CD14-positive monocyte (primary cell): ENCODE measurements at regions not wholly inside any gene's neighbourhood (a gene's known extent, or its start where the extent isn't known, plus 50 kb on each side); places are given as distances from the start of the nearest gene placed in this dataset.
A peak's percentile ranks its signal among the peaks of the same experiment; 100 is the strongest.
"Not testable (repeated sequence)": the region's sequence is repeated elsewhere in the genome, so short reads cannot be mapped to it uniquely, and the experiment has no call there.

ENCODE experiments used
- DNase-seq, 3 donors: peaks; one replicate each; pipeline ENCODE4 v3.0.0-alpha.2; 2011 to 2022
- H2AFZ ChIP-seq: 2 replicates; pipeline ENCODE4 v1.6.0; 2012; ENCODE audit warnings: mild to moderate bottlenecking, low read depth, low read length, inconsistent platforms; ENCODE audit not compliant: insufficient read depth, poor library complexity, severe bottlenecking
- H3K27ac ChIP-seq, 2 donors: 1 replicate in 1 of 2; 2 replicates in 1 of 2; pipeline ENCODE4 v1.5.1; 2012 to 2013; ENCODE audit warnings: low read length in 2 of 2, control low read depth in 1 of 2, inconsistent platforms in 1 of 2, low read depth in 1 of 2, mild to moderate bottlenecking in 1 of 2
- H3K27me3 ChIP-seq, 2 donors: one replicate each; pipeline versions ENCODE4 v1.6.0 to v1.6.1; 2011 to 2013; ENCODE audit warnings: low read length in 2 of 2; ENCODE audit not compliant: control insufficient read depth in 2 of 2, insufficient read depth in 2 of 2
- H3K36me3 ChIP-seq, 2 donors: replicated peaks in 1 of 2; 1 replicate in 1 of 2; 2 replicates in 1 of 2; pipeline versions ENCODE4 v1.5.1 to v1.6.1; 2012 to 2013; ENCODE audit warnings: low read length in 2 of 2, control low read depth in 1 of 2, inconsistent platforms in 1 of 2, mild to moderate bottlenecking in 1 of 2; ENCODE audit not compliant: insufficient read depth in 2 of 2, control insufficient read depth in 1 of 2
- H3K4me1 ChIP-seq, 2 donors: 1 replicate in 1 of 2; 2 replicates in 1 of 2; pipeline versions ENCODE4 v1.5.1 to v1.6.1; 2012 to 2013; ENCODE audit warnings: low read length in 2 of 2, control low read depth in 1 of 2, inconsistent platforms in 1 of 2, mild to moderate bottlenecking in 1 of 2, moderate library complexity in 1 of 2; ENCODE audit not compliant: insufficient read depth in 2 of 2, control insufficient read depth in 1 of 2
- H3K4me2 ChIP-seq: replicated peaks from 2 replicates; pipeline ENCODE3; 2012; ENCODE audit warnings: low read length, moderate library complexity, mild to moderate bottlenecking; ENCODE audit not compliant: poor library complexity, severe bottlenecking; ENCODE audit errors: extremely low read depth
- H3K4me3 ChIP-seq, 3 experiments: fragments of 200-600 bp in 1 of 3; sonication (generic) in 1 of 3; replicated peaks in 1 of 3; 1 replicate in 2 of 3; 2 replicates in 1 of 3; pipeline ENCODE4 v1.5.1; 2011 to 2013; ENCODE audit warnings: low read length in 3 of 3, mild to moderate bottlenecking in 3 of 3, control low read depth in 2 of 3, low read depth in 2 of 3, inconsistent platforms in 1 of 3, moderate library complexity in 1 of 3
- H3K79me2 ChIP-seq: 2 replicates; pipeline ENCODE4 v1.6.0; 2012; ENCODE audit warnings: mild to moderate bottlenecking, control low read depth, inconsistent platforms, low read length, moderate library complexity; ENCODE audit not compliant: insufficient read depth
- H3K9ac ChIP-seq: 2 replicates; pipeline ENCODE4 v1.6.0; 2017; ENCODE audit warnings: low read length, mild to moderate bottlenecking; ENCODE audit not compliant: insufficient read depth, poor library complexity, severe bottlenecking
- H3K9me3 ChIP-seq, 2 donors: replicated peaks in 1 of 2; 1 replicate in 1 of 2; 2 replicates in 1 of 2; pipeline versions ENCODE4 v1.5.1 to v1.6.1; 2012 to 2013; ENCODE audit warnings: low read length in 2 of 2, control low read depth in 1 of 2; ENCODE audit not compliant: control insufficient read depth in 1 of 2, insufficient read depth in 1 of 2
- H4K20me1 ChIP-seq: 2 replicates; pipeline ENCODE4 v1.6.0; 2012; ENCODE audit warnings: mild to moderate bottlenecking, low read length, control low read depth, moderate library complexity; ENCODE audit not compliant: insufficient read depth
- H3K27ac Mint-ChIP-seq, 7 donors: one replicate each; pipeline ENCODE4 v1.8.0; 2020; ENCODE audit warnings: mild to moderate bottlenecking in 7 of 7, mixed read lengths in 7 of 7, moderate library complexity in 6 of 7, inconsistent platforms in 2 of 7
- H3K27me3 Mint-ChIP-seq, 3 donors: one replicate each; pipeline ENCODE4 v1.8.0; 2021 to 2022; ENCODE audit warnings: low read depth in 3 of 3, mild to moderate bottlenecking in 3 of 3, mixed read lengths in 3 of 3, moderate library complexity in 3 of 3, inconsistent platforms in 1 of 3
- H3K36me3 Mint-ChIP-seq, 2 donors: one replicate each; pipeline ENCODE4 v1.8.0; 2020; ENCODE audit warnings: mixed read lengths in 2 of 2, inconsistent platforms in 1 of 2, mild to moderate bottlenecking in 1 of 2
- H3K4me1 Mint-ChIP-seq: one replicate; pipeline ENCODE4 v1.8.0; 2020; ENCODE audit warnings: mild to moderate bottlenecking, mixed read lengths
- H3K4me3 Mint-ChIP-seq, 2 donors: one replicate each; pipeline ENCODE4 v1.8.0; 2020; ENCODE audit warnings: mild to moderate bottlenecking in 2 of 2, mixed read lengths in 2 of 2, moderate library complexity in 1 of 2
- H3K9me3 Mint-ChIP-seq, 7 donors: one replicate each; pipeline ENCODE4 v1.8.0; 2020 to 2022; ENCODE audit warnings: mixed read lengths in 7 of 7, mild to moderate bottlenecking in 6 of 7, moderate library complexity in 6 of 7, inconsistent platforms in 2 of 7
- WGBS: methylation state at CpG from one replicate; pipeline ENCODE4 v1.1.5; 2013; ENCODE audit warnings: missing lambda C conversion rate; ENCODE audit not compliant: insufficient coverage; 5-methylcytosine and 5-hydroxymethylcytosine counted together
- intact Hi-C, 2 donors: fragments of 100-400 bp; cut with micrococcal nuclease; formaldehyde crosslinking; loops; one replicate each; pipeline versions ENCODE4 v1.15.0 to v1.15.1; 2023
- TF ChIP-seq, protein P1 (sequence below): fragments of 200-600 bp; IDR thresholded peaks from one replicate; pipeline ENCODE4 v1.8.0; 2022; ENCODE audit warnings: antibody characterized with exemption, mild to moderate bottlenecking

GRCh38 chr7:66524738-66525137, 103.9 kb upstream of the KCTD7 start:
- intact Hi-C loops, result no loop called here
- no peak overlapping the region for H3K27ac ChIP-seq
- 94% methylated on average over 4 of the region's 5 CpGs for WGBS
- no peak overlapping the region for H3K4me2 ChIP-seq
- H3K9ac ChIP-seq, result no peak overlapping the region
- no peak overlapping the region for H3K4me3 ChIP-seq
- peaks cover 6% of the 10 kb centered on the region for H3K4me1 Mint-ChIP-seq
- H3K4me3 Mint-ChIP-seq, result no peak overlapping the region
- H4K20me1 ChIP-seq, result no peaks in the 10 kb centered on the region
- peaks cover 0 to 3% (median 0%) of the 10 kb centered on the region in 7 donors for H3K9me3 Mint-ChIP-seq
- no peak overlapping the region for H2AFZ ChIP-seq
- peak overlapping the region in 2 of 7 donors; percentile 15 to 46 for H3K27ac Mint-ChIP-seq
- H3K27me3 Mint-ChIP-seq, result peaks cover 0 to 11% (median 4%) of the 10 kb centered on the region in 3 donors
- TF ChIP-seq, protein P1, sequence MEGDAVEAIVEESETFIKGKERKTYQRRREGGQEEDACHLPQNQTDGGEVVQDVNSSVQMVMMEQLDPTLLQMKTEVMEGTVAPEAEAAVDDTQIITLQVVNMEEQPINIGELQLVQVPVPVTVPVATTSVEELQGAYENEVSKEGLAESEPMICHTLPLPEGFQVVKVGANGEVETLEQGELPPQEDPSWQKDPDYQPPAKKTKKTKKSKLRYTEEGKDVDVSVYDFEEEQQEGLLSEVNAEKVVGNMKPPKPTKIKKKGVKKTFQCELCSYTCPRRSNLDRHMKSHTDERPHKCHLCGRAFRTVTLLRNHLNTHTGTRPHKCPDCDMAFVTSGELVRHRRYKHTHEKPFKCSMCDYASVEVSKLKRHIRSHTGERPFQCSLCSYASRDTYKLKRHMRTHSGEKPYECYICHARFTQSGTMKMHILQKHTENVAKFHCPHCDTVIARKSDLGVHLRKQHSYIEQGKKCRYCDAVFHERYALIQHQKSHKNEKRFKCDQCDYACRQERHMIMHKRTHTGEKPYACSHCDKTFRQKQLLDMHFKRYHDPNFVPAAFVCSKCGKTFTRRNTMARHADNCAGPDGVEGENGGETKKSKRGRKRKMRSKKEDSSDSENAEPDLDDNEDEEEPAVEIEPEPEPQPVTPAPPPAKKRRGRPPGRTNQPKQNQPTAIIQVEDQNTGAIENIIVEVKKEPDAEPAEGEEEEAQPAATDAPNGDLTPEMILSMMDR, result no peak
- no peak for DNase-seq
- H3K4me1 ChIP-seq, result no peaks in the 10 kb centered on the region
- no peaks in the 10 kb centered on the region for H3K9me3 ChIP-seq
- H3K36me3 Mint-ChIP-seq, result peaks cover 2 to 4% of the 10 kb centered on the region in 2 donors
- no peaks in the 10 kb centered on the region for H3K27me3 ChIP-seq
- no peaks in the 10 kb centered on the region for H3K79me2 ChIP-seq
- no peaks in the 10 kb centered on the region for H3K36me3 ChIP-seq

GRCh38 chr7:66526782-66527181, 101.9 kb upstream of the KCTD7 start:
- H3K27ac ChIP-seq, DNase-seq, H3K9me3 Mint-ChIP-seq, H3K36me3 Mint-ChIP-seq, H2AFZ ChIP-seq, intact Hi-C loops, H3K36me3 ChIP-seq, H3K9ac ChIP-seq, H3K4me2 ChIP-seq, H3K4me3 ChIP-seq, H4K20me1 ChIP-seq, H3K27me3 Mint-ChIP-seq, H3K9me3 ChIP-seq, H3K4me1 ChIP-seq, H3K4me1 Mint-ChIP-seq, H3K27me3 ChIP-seq, H3K4me3 Mint-ChIP-seq, H3K79me2 ChIP-seq: not testable (repeated sequence)
- H3K27ac Mint-ChIP-seq, result peak overlapping the region in 2 of 7 donors; percentile 43 to 53
- WGBS, result 100% methylated on average over 4 of the region's 4 CpGs
